T-helper 1 cell treated with Interleukin-12 subunit alpha and Interleukin-12 subunit beta and Interleukin-4 antibody, amounts not matched to agents 30 ng/mL and 1 ng/mL, for 36 hours (primary cell): ENCODE measurements at regions not wholly inside any gene's neighbourhood (a gene's known extent, or its start where the extent isn't known, plus 50 kb on each side); places are given as distances from the start of the nearest gene placed in this dataset.

ENCODE experiments used
- intact Hi-C: fragments of 100-400 bp; cut with micrococcal nuclease; formaldehyde crosslinking; loops from one replicate; pipeline ENCODE4 v1.15.1; 2024

GRCh38 chr13:59587030-59587429 is 576.7 kb downstream of the DIAPH3 start:
- intact Hi-C loops, result no loop called here

DNA sequence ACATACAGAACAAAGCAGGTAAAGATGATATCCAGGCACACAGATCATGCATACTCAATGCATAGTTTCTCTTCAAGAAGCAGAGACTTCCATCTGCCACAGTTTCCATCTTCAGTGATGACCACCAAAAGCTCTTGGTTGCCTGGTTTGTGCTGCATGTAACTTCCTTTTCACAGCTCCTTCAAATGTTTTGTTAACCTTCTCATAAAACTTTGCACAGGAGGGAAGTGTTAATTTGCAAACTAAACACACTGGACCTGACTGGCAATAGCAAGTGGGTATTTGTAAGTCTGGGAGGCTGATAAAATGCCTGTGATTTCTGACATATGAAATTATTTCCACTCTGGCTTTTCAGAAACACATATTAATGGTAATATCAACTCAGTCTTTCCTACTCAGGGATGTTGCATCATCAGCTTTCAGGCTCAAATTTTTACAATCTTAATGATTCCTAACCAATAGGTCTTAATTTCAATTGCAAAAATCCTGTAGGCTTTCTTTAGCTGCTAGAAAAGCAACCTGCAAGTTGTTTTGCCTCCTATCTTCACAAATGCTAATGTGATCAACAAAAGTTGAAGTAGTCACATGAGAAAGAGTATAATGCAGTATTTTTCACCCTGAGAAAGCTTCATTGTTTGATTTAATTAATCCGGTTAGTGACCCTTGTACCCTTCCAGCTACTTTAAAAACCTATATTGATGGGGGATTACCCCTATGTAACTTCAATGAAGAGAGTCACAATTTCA is 575.6 kb downstream of the DIAPH3 start:
- intact Hi-C loops, result no loop called here

DNA sequence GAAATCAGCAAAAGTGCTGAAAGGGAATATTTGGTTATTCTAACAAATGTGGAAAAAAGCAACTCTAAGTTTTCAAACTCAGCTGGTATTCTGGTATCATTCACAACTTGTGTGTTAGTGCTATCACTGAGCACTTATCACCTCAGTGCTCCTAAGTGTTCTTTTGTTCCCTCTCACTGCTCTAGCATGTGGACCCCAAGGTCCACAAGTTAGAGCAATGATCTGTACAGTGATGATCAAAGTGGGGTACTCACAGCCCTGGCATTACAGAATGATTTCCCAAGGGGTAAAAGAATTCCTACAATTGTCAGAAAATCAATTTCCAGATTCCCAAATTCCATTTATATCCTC is 575.0 kb downstream of the DIAPH3 start:
- intact Hi-C loops, result no loop called here

DNA sequence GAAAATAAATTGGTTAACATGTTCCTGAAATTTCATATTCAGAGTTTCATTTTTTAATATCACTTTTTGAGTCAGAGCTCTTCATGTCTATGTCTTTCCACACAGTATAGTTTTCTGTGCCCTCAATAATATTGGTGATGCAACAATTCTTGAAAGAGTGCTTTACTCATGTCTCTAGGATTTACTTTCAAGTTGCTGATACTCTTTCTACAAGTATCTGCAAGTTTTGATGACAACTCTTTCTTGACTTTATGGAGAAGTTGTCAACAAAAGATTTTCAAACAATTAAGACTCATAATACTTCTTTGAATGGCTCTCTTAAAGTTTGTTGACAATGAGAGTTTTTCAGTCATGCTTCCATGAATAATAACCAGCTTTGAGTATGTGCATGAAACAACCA is 561.7 kb downstream of the DIAPH3 start:
- intact Hi-C loops, result no loop called here

GRCh38 chr13:59603646-59604045 is 560.1 kb downstream of the DIAPH3 start:
- intact Hi-C loops, result no loop called here

DNA sequence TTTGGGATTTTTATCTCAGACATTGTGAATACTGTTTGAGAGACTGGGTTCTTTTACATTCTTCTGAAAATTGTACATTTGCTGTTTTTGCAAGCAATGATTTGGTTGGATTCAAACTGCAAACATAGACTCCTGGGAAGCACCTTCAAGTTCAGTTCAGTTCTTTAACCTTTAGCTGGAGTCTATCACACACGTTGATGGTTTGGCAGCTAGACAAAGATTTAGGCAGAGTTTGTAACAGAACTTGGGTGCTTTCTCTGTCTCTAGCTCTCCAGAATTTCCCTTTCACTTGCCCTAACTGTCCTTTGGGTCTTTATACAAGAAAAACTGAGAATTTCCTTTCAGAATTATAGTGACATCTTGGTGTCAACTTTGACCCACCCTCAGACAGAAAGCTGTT is 556.6 kb downstream of the DIAPH3 start:
- intact Hi-C loops, result no loop called here

- intact Hi-C loops, result no loop called here
Observed at GRCh38 chr13:59607780-59608233, 555.9 kb downstream of the DIAPH3 start.

DNA sequence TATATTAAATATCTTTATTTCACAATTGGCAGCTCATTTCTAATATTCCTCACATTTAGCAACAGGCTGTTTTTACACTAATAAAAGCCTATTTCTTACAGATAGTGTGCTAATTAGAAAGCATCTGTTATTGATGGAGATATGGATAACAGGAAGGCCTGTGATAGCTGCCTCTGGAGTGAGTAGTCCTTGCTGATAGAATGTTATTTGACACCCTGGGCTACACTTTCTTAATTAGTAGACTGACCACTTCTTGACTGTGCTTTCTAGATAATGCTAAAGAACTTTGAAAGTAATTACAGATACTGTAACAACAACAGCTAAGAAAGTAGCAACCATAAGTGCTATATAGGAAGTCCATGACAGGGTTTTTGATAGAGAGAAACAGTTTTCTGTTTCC is 554.3 kb downstream of the DIAPH3 start:
- intact Hi-C loops, result no loop called here
